Right cardiac atrium (tissue), 5 donors: ENCODE measurements at regions not wholly inside any gene's neighbourhood (a gene's known extent, or its start where the extent isn't known, plus 50 kb on each side); places are given as distances from the start of the nearest gene placed in this dataset.
"Not testable (repeated sequence)": the region's sequence is repeated elsewhere in the genome, so short reads cannot be mapped to it uniquely, and the experiment has no call there.

ENCODE experiments used
- ATAC-seq, 2 donors: fragments of 200-7000 bp; cut with Tn5 transposase; one replicate each; pipeline versions ENCODE4 v1.8.0 to v1.9.1; 2020; ENCODE audit warnings: moderate library complexity in 2 of 2, mild to moderate bottlenecking in 1 of 2
- DNase-seq, 3 donors: peaks; one replicate each; pipeline ENCODE4 v3.0.0-alpha.2; 2020
- H3K27ac ChIP-seq: one replicate; pipeline ENCODE4 v1.5.1; 2013; ENCODE audit warnings: mild to moderate bottlenecking, low read length, control low read depth, moderate library complexity
- H3K27me3 ChIP-seq: one replicate; pipeline ENCODE4 v1.6.1; 2013; ENCODE audit not compliant: control insufficient read depth, insufficient read depth
- H3K4me1 ChIP-seq: one replicate; pipeline ENCODE4 v1.6.1; 2013; ENCODE audit warnings: low read length; ENCODE audit not compliant: control insufficient read depth, insufficient read depth
- H3K4me3 ChIP-seq: one replicate; pipeline ENCODE4 v1.5.1; 2013; ENCODE audit warnings: low read length, control low read depth
- H3K9me3 ChIP-seq: one replicate; pipeline ENCODE4 v1.6.1; 2013; ENCODE audit warnings: low read length; ENCODE audit not compliant: control insufficient read depth
- WGBS: extraction: QIAGEN DNeasy Blood & Tissue Kit; methylation state at CpG from one replicate; pipeline ENCODE4 v1.1.7; 2013; 5-methylcytosine and 5-hydroxymethylcytosine counted together
- intact Hi-C, 4 donors: fragments of 100-400 bp; cut with DNase I; formaldehyde crosslinking; loops; one replicate each; pipeline versions ENCODE4 v1.11.0 to v1.14.0; 2022 to 2023
- donor health status: healthy with polysubstance abuse.
- donor health status: DM: no; HTN: yes; CAD: no.
- donor health status: DM: no; HTN: no; CAD: no.
- donor health status: DM: no; HTN: yes; CAD: no; lungs with severe emphysema.
- donor health status: DM: yes; HTN: yes; CAD: no.

DNA sequence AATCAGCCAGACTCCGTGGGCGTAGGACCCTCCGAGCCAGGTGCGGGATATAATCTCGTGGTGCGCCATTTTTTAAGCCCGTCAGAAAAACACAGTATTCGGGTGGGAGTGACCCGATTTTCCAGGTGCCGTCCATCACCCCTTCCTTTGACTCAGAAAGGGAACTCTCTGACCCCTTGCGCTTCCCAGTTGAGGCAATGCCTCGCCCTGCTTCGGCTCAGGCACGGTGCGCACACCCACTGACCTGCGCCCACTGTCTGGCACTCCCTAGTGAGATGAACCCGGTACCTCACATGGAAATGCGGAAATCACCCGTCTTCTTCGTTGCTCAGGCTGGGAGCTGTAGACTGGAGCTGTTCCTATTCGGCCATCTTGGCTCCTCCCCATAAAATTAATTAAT lies 1366.5 kb downstream of the LRFN5 start:
- H3K4me1 ChIP-seq, ATAC-seq, H3K27ac ChIP-seq, intact Hi-C loops, DNase-seq, H3K9me3 ChIP-seq, H3K27me3 ChIP-seq, H3K4me3 ChIP-seq: not testable (repeated sequence)
- 87% methylated on average over 21 of the region's 21 CpGs for WGBS

DNA sequence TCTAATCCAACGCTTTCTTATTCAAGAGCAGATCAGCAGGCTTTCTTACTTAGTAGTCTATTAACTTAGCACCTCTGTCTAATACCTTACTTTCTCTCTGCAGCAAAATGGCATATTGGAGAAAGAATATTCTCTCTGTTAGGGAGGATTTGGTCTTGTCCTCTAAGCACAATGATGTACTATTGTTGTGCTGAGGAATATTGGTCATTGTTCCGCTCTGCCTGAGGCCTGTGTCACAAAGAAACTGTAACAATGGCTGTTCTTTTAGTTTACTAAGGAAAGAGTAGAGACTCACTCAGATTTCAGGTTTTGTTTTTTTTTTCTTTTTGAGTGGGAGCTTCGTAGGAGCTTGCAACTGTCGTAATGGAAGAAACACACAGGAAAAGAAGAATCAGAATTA lies 1358.8 kb downstream of the LRFN5 start:
- 79% methylated on average over 4 of the region's 4 CpGs for WGBS
- intact Hi-C loops, result no loop called here
- Histone ChIP-seq H3K4me3 (no peak overlapping the region), H3K27me3 (no peaks in the 10 kb centered on the region), H3K27ac (no peak overlapping the region), H3K9me3 (no peaks in the 10 kb centered on the region), H3K4me1 (no peaks in the 10 kb centered on the region)
- ATAC-seq, result no peak
- DNase-seq, result no peak

DNA sequence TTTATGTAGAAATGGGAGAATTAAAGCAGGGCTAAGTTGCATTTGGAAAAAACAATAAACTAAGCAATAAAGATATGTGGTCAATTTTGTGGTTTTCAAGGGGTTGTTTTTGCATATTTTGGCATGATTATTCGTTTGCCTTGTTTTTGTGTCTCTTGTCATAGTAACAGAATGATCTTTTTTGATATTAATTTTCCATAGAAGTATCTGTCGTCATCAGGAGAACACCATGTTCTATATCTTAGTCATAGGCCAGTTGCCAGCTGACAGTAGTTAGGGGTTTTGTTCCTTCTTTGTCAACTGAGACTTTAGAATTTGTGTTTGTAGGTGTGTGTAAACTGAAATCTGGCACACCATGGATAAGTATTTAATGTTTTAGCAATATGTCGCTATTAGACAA lies 1354.8 kb downstream of the LRFN5 start:
- no peak overlapping the region for H3K4me3 ChIP-seq
- intact Hi-C loops, result no loop called here
- WGBS, result 54% methylated on average over 3 of the region's 3 CpGs

DNA sequence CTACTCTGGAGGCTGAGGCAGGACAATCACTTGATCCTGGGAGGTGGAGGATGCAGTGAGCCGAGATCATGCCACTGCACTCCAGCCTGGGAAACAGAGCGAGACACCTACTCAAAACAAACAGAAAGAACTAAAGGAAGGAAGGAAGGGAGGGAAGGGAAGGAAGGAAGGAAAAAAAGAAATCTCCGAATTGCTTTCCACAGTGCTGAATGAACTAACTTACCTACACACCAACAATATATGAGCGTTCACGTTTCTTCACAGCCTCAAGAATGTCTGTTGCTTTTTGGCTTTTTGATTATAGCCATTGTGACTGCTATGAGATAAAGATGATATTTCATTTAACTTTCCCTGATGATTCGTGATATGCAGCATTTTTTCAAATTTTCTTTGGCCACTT lies 1343.7 kb downstream of the LRFN5 start:
- intact Hi-C loops, result no loop called here
- DNase-seq (no peak), ATAC-seq (no peak)
- no peaks in the 10 kb centered on the region for H3K9me3 ChIP-seq
- WGBS, result 81% methylated on average over 6 of the region's 6 CpGs
- H3K27me3 ChIP-seq, result no peaks in the 10 kb centered on the region
- H3K4me3 ChIP-seq, result no peak overlapping the region
- no peak overlapping the region for H3K27ac ChIP-seq
- no peaks in the 10 kb centered on the region for H3K4me1 ChIP-seq

More for the DNA sequence above, 1354.8 kb downstream of the LRFN5 start:
- H3K9me3 ChIP-seq, result no peaks in the 10 kb centered on the region
- DNase-seq (no peak), ATAC-seq (no peak)
- no peaks in the 10 kb centered on the region for H3K27me3 ChIP-seq
- H3K4me1 ChIP-seq, result no peaks in the 10 kb centered on the region
- H3K27ac ChIP-seq, result no peak overlapping the region

DNA sequence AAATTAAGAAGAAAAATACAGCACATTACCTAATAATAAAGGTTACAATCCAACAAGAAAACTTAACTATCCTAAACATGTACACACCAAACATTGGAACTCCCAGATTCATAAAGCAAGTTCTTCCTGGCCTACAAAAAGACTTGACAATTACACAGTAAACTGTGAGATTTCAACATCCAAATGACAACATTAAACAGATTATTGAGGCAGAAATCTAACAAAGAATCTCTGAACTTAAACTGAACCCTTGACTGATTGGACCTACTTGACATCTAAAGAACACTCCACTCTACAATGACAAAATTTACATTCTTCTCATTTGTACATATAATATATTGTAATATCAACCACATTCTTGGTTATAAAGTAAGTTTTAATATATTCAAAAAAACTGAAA lies 1341.3 kb downstream of the LRFN5 start:
- no peaks in the 10 kb centered on the region for H3K9me3 ChIP-seq
- DNase-seq (no peak), ATAC-seq (no peak)
- H3K27ac ChIP-seq, result no peak overlapping the region
- intact Hi-C loops, result no loop called here
- no peaks in the 10 kb centered on the region for H3K27me3 ChIP-seq
- H3K4me3 ChIP-seq, result no peak overlapping the region
- no peaks in the 10 kb centered on the region for H3K4me1 ChIP-seq

DNA sequence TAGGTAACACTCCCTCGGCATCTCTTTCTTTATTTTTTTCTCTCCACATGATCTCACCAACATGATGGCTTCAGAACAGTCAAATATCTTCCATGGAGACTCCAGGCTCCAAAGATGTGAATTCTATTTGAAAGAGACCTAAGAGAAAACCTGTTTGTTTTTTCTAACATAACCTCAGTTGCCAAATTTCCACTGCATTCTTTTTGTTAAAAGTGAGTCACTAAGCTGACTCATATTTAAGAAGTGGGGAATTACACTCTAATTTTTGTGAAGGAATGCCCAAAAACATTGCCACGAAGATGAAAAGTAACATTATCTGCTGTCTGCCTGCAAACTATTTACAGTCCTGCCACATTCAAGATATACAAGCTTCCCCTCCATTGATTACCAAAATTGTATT lies 1337.6 kb downstream of the LRFN5 start:
- Histone ChIP-seq H3K27me3 (no peaks in the 10 kb centered on the region), H3K4me3 (no peak overlapping the region), H3K4me1 (no peaks in the 10 kb centered on the region), H3K27ac (no peak overlapping the region), H3K9me3 (no peaks in the 10 kb centered on the region)
- DNase-seq, result no peak
- 59% methylated on average over 2 of the region's 2 CpGs for WGBS
- intact Hi-C loops, result no loop called here
- ATAC-seq, result no peak

DNA sequence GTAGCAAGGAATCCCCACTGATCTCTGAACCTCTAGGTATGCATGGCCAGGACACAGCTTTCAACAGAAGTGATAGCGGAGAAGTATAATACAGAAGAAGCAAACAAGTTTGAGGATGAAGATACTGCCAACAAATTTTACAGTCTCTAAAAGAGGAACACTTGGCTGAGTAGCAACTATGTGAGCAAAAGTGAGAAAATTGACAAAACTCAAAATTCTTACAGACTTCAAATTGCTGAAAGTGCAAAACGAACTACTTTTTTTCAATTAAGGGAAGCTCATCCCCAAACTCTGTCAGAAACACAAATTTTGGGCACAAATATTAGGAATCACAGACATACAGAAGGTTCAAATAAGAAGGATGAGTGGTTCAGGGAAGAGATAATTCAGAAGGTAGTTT lies 1324.6 kb downstream of the LRFN5 start:
- WGBS, result 70% methylated on average over 2 of the region's 2 CpGs
- ATAC-seq (no peak), DNase-seq (no peak)
- H3K9me3 ChIP-seq, result no peaks in the 10 kb centered on the region
- intact Hi-C loops, result no loop called here
- no peaks in the 10 kb centered on the region for H3K27me3 ChIP-seq
- H3K4me3 ChIP-seq, result no peak overlapping the region
- no peaks in the 10 kb centered on the region for H3K4me1 ChIP-seq
- H3K27ac ChIP-seq, result no peak overlapping the region

DNA sequence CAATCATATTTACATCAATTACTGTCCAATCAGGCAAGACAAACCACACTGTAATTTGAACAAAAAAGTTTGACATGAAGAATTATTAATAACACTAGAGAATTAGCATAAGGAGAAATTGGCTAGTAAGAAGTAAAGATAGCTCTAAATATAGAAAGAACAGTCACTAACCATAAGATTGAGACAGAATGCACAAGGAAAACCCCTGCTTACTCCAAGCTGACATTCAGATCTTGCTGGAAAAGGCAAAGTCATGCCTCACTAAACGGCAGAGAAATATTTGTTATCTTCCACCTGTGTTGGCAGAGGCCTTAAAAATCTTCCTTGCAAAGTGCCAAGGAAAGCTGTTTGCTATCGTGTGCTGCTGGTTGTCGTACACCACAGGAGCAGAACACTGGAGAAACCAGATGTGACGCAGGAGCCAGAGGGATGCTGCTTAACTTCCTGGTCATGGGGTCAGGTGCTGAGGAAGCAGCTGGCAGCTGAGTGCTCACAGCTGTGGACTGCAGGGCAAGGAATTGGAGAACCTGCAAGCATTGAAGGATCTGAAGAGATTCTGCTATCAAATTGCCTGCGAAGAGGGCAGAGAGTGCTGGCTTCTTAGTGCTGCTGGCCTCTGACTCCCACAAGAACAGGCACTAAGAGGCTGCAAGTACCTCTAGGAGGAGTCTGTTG lies 1323.3 kb downstream of the LRFN5 start:
- Histone ChIP-seq H3K9me3 (no peaks in the 10 kb centered on the region), H3K4me1 (no peaks in the 10 kb centered on the region), H3K27ac (no peak overlapping the region), H3K27me3 (no peaks in the 10 kb centered on the region), H3K4me3 (no peak overlapping the region)
- ATAC-seq (no peak), DNase-seq (peak in 1 of 3 donors; percentile 41)
- WGBS, result 19% methylated on average over 5 of the region's 5 CpGs
- intact Hi-C loops, result no loop called here

DNA sequence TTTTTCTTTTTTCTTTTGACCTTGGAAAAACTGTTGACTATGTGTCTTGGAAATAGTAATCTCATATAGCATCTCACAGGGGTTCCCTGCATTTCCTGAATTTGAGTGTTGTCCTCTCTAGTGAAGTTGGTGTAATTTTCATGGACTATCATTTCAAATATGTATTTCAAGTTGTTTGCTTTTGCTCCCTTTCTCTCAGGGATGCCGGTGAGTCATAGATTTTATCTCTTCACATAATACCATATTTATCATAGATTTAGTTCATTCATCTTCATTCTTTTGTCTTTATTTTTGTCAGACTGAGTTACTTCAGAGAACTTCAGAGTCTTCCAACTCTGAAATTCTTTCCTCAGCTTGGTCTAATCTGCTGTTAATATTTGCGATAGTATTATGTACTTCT lies 1320.6 kb downstream of the LRFN5 start:
- Histone ChIP-seq H3K9me3 (no peaks in the 10 kb centered on the region), H3K27ac (no peak overlapping the region), H3K4me1 (no peaks in the 10 kb centered on the region), H3K27me3 (no peaks in the 10 kb centered on the region), H3K4me3 (no peak overlapping the region)
- intact Hi-C loops, result no loop called here
- ATAC-seq (no peak), DNase-seq (no peak)
- 90% methylated on average over 2 of the region's 2 CpGs for WGBS

DNA sequence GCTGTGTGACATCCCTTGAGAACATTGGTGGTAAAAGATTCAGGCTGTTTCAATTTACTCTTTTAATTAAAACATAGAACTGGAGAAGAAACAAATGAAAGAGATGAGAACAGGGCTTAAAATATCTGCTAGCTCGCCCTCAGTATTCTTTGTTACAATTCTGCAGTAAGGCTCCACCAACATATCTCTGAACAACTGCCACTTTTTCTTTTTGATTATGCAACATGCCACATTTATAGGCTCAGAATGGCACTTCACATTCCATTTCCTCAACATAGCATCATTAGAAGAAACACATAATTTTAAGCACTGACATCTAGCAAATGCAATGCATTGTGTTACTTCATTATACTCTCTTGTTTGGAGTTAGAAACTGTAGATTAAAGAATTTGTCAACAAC lies 1315.2 kb downstream of the LRFN5 start:
- Histone ChIP-seq H3K9me3 (no peaks in the 10 kb centered on the region), H3K4me3 (no peak overlapping the region), H3K27ac (no peak overlapping the region), H3K27me3 (no peaks in the 10 kb centered on the region), H3K4me1 (no peaks in the 10 kb centered on the region)
- 37% methylated on average over 1 of the region's 1 CpG for WGBS
- intact Hi-C loops, result no loop called here
- no peak for DNase-seq
- ATAC-seq, result no peak

DNA sequence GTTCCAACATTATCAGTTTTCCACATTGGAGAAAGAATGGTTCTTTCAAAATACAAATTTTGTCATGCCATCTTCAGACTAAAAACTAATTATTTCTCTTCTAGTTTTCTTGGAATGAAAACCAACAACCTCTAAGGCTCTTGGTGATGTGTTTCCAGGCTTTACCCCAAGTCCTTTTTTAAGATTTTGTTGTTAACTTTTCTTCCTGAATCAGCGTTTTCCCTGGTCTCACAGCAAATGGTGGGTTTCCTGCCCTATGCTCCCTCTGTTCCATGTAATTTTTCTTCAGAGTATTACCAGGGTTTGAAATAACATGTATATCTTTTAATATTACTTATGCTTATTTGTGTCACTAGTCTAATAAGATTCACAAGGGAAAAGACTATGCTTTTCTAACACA lies 1311.9 kb downstream of the LRFN5 start:
- intact Hi-C loops, result no loop called here
- DNase-seq (no peak), ATAC-seq (no peak)
- H3K4me3 ChIP-seq, result no peak overlapping the region
- 82% methylated on average over 1 of the region's 1 CpG for WGBS
- H3K4me1 ChIP-seq, result no peaks in the 10 kb centered on the region
- H3K27ac ChIP-seq, result no peak overlapping the region
- no peaks in the 10 kb centered on the region for H3K9me3 ChIP-seq
- no peaks in the 10 kb centered on the region for H3K27me3 ChIP-seq

DNA sequence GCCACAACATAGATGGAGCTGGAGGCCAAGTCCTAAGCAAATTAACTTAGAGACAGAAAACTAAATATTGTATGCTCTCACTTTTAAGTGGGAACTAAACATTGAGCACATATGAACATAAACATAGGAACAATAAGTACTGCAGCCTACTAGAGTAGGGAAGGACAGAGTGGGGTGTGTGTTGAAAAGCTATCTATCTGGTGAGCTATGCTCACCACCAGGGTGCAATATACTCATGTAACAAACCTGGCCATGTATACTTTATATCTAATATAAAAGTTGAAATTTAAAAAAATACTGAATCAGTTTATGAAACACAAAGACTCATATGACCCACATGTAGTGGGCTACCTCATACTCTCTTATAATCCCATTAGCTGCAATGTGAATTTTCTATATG lies 1305.0 kb downstream of the LRFN5 start:
- intact Hi-C loops, result no loop called here

More for the DNA sequence above, 1305.0 kb downstream of the LRFN5 start:
- no peaks in the 10 kb centered on the region for H3K4me1 ChIP-seq
- no peak overlapping the region for H3K4me3 ChIP-seq
- ATAC-seq, result no peak
- no peaks in the 10 kb centered on the region for H3K27me3 ChIP-seq
- DNase-seq, result no peak
- no peak overlapping the region for H3K27ac ChIP-seq
- no peaks in the 10 kb centered on the region for H3K9me3 ChIP-seq
